Duodenal mucosa (tissue), 2 donors: ENCODE measurements at regions not wholly inside any gene's neighbourhood (a gene's known extent, or its start where the extent isn't known, plus 50 kb on each side); places are given as distances from the start of the nearest gene placed in this dataset.

ENCODE experiments used
- H3K27ac ChIP-seq: one replicate; pipeline ENCODE4 v1.7.0; 2013; ENCODE audit warnings: low read depth, low read length
- H3K27me3 ChIP-seq, 2 donors: one replicate each; pipeline ENCODE4 v1.7.0; 2013; ENCODE audit warnings: low read length in 2 of 2, control low read depth in 1 of 2; ENCODE audit not compliant: insufficient read depth in 2 of 2, control insufficient read depth in 1 of 2
- H3K36me3 ChIP-seq, 2 donors: one replicate each; pipeline ENCODE4 v1.7.0; 2013; ENCODE audit warnings: low read length in 2 of 2, control low read depth in 1 of 2; ENCODE audit not compliant: insufficient read depth in 2 of 2, control insufficient read depth in 1 of 2
- H3K4me1 ChIP-seq, 2 donors: one replicate each; pipeline ENCODE4 v1.7.0; 2013; ENCODE audit warnings: low read length in 2 of 2, control low read depth in 1 of 2; ENCODE audit not compliant: insufficient read depth in 2 of 2, control insufficient read depth in 1 of 2
- H3K4me3 ChIP-seq, 2 donors: one replicate each; pipeline ENCODE4 v1.7.0; 2013; ENCODE audit warnings: low read length in 2 of 2, low read depth in 1 of 2
- H3K9ac ChIP-seq, 2 donors: one replicate each; pipeline ENCODE4 v1.7.0; 2013; ENCODE audit warnings: low read length in 2 of 2, low read depth in 1 of 2
- H3K9me3 ChIP-seq, 2 donors: one replicate each; pipeline ENCODE4 v1.7.0; 2013; ENCODE audit warnings: low read length in 2 of 2, control low read depth in 1 of 2; ENCODE audit not compliant: control insufficient read depth in 1 of 2

GRCh38 chr6:71181565-71181964, 107.0 kb upstream of the OGFRL1 start:
- no peak overlapping the region for H3K9ac ChIP-seq
- H3K27ac ChIP-seq = no peak overlapping the region
- no peaks in the 10 kb centered on the region for H3K4me1 ChIP-seq
- H3K36me3 ChIP-seq = no peaks in the 10 kb centered on the region
- no peaks in the 10 kb centered on the region for H3K9me3 ChIP-seq
- no peaks in the 10 kb centered on the region for H3K27me3 ChIP-seq
- no peak overlapping the region for H3K4me3 ChIP-seq

GRCh38 chr6:71187141-71187540, 101.5 kb upstream of the OGFRL1 start:
- no peaks in the 10 kb centered on the region for H3K9me3 ChIP-seq
- no peak overlapping the region for H3K4me3 ChIP-seq
- no peak overlapping the region for H3K9ac ChIP-seq
- H3K36me3 ChIP-seq = no peaks in the 10 kb centered on the region
- H3K27me3 ChIP-seq = no peaks in the 10 kb centered on the region
- no peaks in the 10 kb centered on the region for H3K4me1 ChIP-seq
- H3K27ac ChIP-seq = no peak overlapping the region

- H3K9me3 ChIP-seq = no peaks in the 10 kb centered on the region
- H3K27me3 ChIP-seq = no peaks in the 10 kb centered on the region
- H3K4me3 ChIP-seq = no peak overlapping the region
- H3K9ac ChIP-seq = no peak overlapping the region
- H3K36me3 ChIP-seq = no peaks in the 10 kb centered on the region
- no peaks in the 10 kb centered on the region for H3K4me1 ChIP-seq
- no peak overlapping the region for H3K27ac ChIP-seq
These were observed 97.8 kb upstream of the OGFRL1 start for GRCh38 chr6:71190809-71191208.

GRCh38 chr6:71194724-71195123, 93.9 kb upstream of the OGFRL1 start:
- Histone ChIP-seq H3K36me3 (no peaks in the 10 kb centered on the region), H3K27ac (no peak overlapping the region), H3K9ac (no peak overlapping the region), H3K9me3 (no peaks in the 10 kb centered on the region), H3K4me3 (no peak overlapping the region), H3K27me3 (no peaks in the 10 kb centered on the region), H3K4me1 (no peaks in the 10 kb centered on the region)

GRCh38 chr6:71197267-71197666, 91.3 kb upstream of the OGFRL1 start:
- H3K27me3 ChIP-seq = no peaks in the 10 kb centered on the region
- H3K4me1 ChIP-seq = no peaks in the 10 kb centered on the region
- no peaks in the 10 kb centered on the region for H3K36me3 ChIP-seq
- no peak overlapping the region for H3K9ac ChIP-seq
- no peaks in the 10 kb centered on the region for H3K9me3 ChIP-seq
- H3K27ac ChIP-seq = no peak overlapping the region
- no peak overlapping the region for H3K4me3 ChIP-seq

- no peaks in the 10 kb centered on the region for H3K4me1 ChIP-seq
- no peaks in the 10 kb centered on the region for H3K9me3 ChIP-seq
- no peaks in the 10 kb centered on the region for H3K36me3 ChIP-seq
- H3K9ac ChIP-seq = no peak overlapping the region
- H3K27me3 ChIP-seq = no peaks in the 10 kb centered on the region
- no peak overlapping the region for H3K27ac ChIP-seq
- H3K4me3 ChIP-seq = no peak overlapping the region
These were observed 90.8 kb upstream of the OGFRL1 start for GRCh38 chr6:71197780-71198179.

GRCh38 chr6:71198908-71199307, 89.7 kb upstream of the OGFRL1 start:
- Histone ChIP-seq H3K36me3 (no peaks in the 10 kb centered on the region), H3K4me3 (no peak overlapping the region), H3K27ac (no peak overlapping the region), H3K9ac (no peak overlapping the region), H3K27me3 (no peaks in the 10 kb centered on the region), H3K4me1 (no peaks in the 10 kb centered on the region), H3K9me3 (no peaks in the 10 kb centered on the region)

GRCh38 chr6:71199736-71200135, 88.9 kb upstream of the OGFRL1 start:
- no peak overlapping the region for H3K9ac ChIP-seq
- no peaks in the 10 kb centered on the region for H3K9me3 ChIP-seq
- H3K4me1 ChIP-seq = no peaks in the 10 kb centered on the region
- H3K27me3 ChIP-seq = no peaks in the 10 kb centered on the region
- no peak overlapping the region for H3K4me3 ChIP-seq
- no peaks in the 10 kb centered on the region for H3K36me3 ChIP-seq
- no peak overlapping the region for H3K27ac ChIP-seq

- Histone ChIP-seq H3K9me3 (no peaks in the 10 kb centered on the region), H3K36me3 (no peaks in the 10 kb centered on the region), H3K4me1 (no peaks in the 10 kb centered on the region)
These were observed 85.4 kb upstream of the OGFRL1 start for GRCh38 chr6:71203206-71203605.

GRCh38 chr6:71204741-71205140, 83.9 kb upstream of the OGFRL1 start:
- no peak overlapping the region for H3K4me3 ChIP-seq
- no peaks in the 10 kb centered on the region for H3K36me3 ChIP-seq
- no peaks in the 10 kb centered on the region for H3K4me1 ChIP-seq
- no peaks in the 10 kb centered on the region for H3K27me3 ChIP-seq
- no peak overlapping the region for H3K27ac ChIP-seq
- no peaks in the 10 kb centered on the region for H3K9me3 ChIP-seq
- H3K9ac ChIP-seq = no peak overlapping the region

More at GRCh38 chr6:71203206-71203605, 85.4 kb upstream of the OGFRL1 start:
- Histone ChIP-seq H3K4me3 (no peak overlapping the region), H3K27me3 (no peaks in the 10 kb centered on the region), H3K9ac (no peak overlapping the region), H3K27ac (no peak overlapping the region)

- Histone ChIP-seq H3K9ac (no peak overlapping the region), H3K27me3 (no peaks in the 10 kb centered on the region), H3K36me3 (no peaks in the 10 kb centered on the region), H3K27ac (no peak overlapping the region), H3K4me1 (no peaks in the 10 kb centered on the region), H3K9me3 (no peaks in the 10 kb centered on the region), H3K4me3 (no peak overlapping the region)
These were observed 83.2 kb upstream of the OGFRL1 start for GRCh38 chr6:71205336-71205956.
